Fibroblast of gingiva (primary cell): ENCODE measurements at regions not wholly inside any gene's neighbourhood (a gene's known extent, or its start where the extent isn't known, plus 50 kb on each side); places are given as distances from the start of the nearest gene placed in this dataset.
"Not testable (repeated sequence)": the region's sequence is repeated elsewhere in the genome, so short reads cannot be mapped to it uniquely, and the experiment has no call there.

Experiments
- DNase-seq: peaks from one replicate; pipeline ENCODE4 v3.0.0-alpha.2; 2011; ENCODE audit warnings: low read depth

DNA sequence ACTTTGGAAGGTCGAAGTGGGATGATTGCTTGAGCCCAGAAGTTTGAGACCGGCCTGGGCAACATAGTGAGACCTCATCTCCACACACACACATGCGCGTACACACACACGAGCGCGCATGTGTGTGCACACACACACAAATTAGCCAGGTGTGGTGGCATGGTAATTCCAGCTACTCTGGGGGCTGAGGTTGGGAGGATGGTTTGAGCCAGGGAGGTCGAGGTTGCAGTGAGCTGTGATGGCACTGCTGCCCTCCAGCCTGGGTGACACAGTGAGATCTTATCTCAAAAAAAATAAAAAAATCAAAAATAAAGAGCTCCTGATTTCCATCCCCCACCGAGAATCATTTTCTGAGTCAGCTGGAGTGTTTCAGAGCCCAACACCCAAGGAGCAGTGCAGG lies 261.5 kb upstream of the PLGLB2 start:
- DNase-seq, result not testable (repeated sequence)

GRCh38 chr2:87488021-87488420 lies 259.9 kb upstream of the PLGLB2 start:
- DNase-seq, result not testable (repeated sequence)

- DNase-seq, result not testable (repeated sequence)
These were observed 258.9 kb upstream of the PLGLB2 start for GRCh38 chr2:87488991-87489390.

DNA sequence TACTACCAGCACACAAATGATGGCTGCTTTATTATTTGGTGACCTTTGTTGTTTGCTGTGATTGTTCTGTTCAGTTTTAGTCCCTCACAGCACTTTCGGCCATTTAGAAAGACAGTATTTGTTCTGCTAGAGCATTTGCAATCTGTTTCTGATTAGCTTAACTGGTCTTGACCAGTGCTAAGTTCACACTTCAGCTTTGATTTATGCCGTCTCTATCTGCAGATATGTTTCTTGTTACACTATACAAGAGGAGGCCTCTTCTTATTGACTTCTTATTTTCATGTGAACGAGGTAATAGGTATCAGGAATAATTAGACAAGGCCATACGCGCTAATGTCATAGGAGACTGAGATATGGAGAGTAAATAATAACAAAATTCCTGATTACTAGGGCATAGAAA lies 253.0 kb upstream of the PLGLB2 start:
- not testable (repeated sequence) for DNase-seq

GRCh38 chr2:87495455-87495854 lies 252.4 kb upstream of the PLGLB2 start:
- DNase-seq, result not testable (repeated sequence)

- peak; percentile 72 for DNase-seq
These were observed 251.6 kb upstream of the PLGLB2 start for GRCh38 chr2:87496036-87497006.

DNA sequence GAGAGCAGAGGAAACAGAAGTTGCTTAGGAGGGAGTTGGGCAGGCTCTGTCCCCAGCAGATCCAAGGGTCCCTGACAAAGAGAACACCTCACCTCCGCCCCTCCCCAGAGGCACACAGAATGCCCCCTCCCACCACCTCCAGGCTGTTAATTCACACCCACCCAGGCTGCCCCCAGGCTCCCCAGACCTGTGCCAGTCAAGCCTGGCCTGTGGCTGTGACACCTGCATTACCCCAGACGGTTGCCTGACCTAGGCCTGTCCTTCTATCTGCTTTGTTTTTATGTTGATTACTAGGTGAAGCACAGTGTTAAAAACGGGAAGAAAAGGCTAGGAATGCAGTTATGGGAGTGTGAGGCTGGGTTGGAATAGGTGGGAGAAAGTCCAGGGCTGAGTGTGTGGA lies 250.8 kb upstream of the PLGLB2 start:
- DNase-seq, result not testable (repeated sequence)

DNA sequence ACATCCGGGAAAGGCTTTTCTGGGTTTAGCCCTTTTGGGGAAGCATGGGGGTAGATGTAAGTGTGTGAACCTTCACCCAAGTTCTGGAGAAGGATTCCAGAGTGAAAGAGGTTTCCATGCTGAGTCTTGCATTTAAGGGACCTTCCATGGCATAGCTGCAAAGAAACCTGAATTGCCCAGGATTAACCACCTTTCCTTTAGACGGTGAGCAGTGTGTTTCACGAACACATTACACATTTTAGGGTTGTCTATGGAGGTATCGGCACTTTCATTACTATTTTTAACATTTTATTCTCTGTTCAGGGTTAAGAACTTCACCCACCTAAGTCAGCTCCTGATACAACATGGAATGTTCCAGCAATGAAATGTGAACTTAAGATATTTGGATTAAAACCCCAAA lies 250.2 kb upstream of the PLGLB2 start:
- DNase-seq, result not testable (repeated sequence)

DNA sequence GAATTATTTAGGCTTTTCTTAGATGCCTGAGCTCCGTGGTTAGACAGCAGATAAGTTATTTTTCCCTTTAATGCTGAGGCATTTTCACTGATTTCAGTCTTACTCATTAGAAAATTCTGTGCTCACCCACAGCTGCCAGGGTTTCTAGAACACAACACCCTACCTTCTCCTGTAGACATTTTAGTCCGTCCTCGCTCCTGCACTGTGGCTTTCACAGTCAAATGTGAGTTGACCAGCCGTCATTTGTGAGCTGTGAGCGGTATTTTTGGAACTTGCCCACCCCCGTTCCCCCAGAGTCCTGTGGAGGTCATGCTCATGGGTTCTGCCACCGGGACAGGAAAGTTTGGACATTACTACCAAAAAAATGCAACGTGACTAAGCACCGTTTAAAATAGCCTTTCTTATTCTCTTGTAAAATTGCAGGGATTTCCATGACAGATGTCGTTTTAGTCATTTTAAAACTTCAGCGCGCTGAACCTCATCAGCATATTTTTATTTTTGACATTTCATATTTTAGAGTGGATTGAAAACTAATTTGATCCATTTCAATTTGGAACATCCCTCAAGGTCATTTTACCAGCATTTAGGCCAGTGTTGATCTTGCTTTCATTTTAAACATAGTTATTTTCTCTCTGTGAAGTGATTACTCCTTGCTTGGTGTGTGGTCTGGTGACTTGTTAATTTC lies 249.6 kb upstream of the PLGLB2 start:
- DNase-seq, result not testable (repeated sequence)

DNA sequence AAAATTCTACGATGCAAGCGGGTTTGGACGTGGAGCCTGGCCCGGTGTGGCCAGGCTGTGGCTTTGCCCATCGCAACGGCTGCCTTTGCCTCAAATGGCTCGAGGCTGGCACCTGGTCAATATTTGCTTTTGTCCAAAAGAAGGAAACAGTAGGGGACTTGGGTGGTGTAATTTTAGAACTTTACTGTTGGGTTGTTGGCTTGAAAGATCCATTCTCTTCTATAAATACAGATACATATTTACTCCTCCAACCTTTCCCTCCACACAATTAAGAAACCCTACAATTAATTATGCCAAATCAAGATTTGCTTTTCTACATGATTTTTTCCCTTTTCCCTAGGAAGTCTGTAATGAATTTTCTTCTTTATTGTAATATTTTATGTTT lies 249.0 kb upstream of the PLGLB2 start:
- DNase-seq, result not testable (repeated sequence)

- not testable (repeated sequence) for DNase-seq
These were observed 248.0 kb upstream of the PLGLB2 start for GRCh38 chr2:87499860-87500259.

DNA sequence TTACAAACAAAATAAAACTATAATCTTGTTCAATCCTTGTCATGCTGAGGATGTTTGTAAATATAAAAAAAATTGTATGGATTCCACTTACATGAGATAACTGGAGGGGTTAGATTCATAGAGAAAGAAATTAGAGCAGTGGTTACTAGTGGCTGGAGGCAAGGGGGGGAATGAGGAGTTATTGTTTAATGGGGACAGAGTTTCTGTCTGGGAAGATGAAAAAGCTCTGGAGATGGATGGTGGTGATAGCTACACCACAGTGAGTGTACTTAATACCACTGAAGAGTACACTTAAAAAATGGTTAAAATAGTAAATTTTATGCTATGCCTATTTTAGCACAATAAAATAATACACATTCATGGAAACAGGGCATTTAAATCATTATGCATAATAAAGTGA lies 247.5 kb upstream of the PLGLB2 start:
- DNase-seq, result not testable (repeated sequence)

DNA sequence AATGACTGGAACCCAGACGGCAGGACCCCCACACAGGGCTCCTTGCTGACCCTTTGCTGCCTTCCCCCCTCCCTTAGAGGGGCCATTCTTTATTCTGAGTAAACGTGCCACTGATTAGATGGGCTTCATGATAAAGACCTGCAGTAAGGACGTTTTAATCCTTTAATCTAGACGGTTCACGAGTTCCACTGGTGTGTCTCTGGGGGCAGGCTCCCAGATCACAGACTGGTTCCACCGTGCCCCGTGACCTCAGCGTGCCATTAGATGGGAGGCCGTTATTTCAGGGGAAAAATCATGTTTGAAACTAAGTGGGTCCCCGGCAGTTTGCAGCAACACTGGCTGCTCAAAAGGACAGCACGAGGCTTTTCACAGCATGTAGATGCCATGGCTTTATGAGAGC lies 246.9 kb upstream of the PLGLB2 start:
- DNase-seq, result not testable (repeated sequence)

- not testable (repeated sequence) for DNase-seq
These were observed 244.9 kb upstream of the PLGLB2 start for GRCh38 chr2:87502948-87503347.

- not testable (repeated sequence) for DNase-seq
These were observed 242.6 kb upstream of the PLGLB2 start for GRCh38 chr2:87505239-87505638.

DNA sequence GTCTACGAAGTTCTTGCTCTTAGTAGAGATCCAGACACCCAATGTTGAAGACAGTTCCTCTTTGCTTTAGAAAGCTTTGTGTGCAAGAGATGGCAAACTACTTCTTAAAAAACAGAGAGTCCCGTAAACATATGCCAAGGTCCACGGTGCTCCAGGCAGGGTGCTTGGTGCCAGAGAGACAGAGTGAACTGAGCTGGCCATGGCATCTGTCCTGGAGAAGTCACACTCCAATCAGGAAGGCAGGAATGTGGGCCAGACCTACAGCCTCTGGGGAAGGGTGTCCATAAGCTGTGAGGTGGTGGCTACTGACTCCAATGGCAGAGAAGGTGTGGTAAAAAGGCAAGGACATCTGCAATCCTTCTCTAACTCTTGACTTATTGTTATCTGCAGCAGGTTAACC lies 242.0 kb upstream of the PLGLB2 start:
- not testable (repeated sequence) for DNase-seq

DNA sequence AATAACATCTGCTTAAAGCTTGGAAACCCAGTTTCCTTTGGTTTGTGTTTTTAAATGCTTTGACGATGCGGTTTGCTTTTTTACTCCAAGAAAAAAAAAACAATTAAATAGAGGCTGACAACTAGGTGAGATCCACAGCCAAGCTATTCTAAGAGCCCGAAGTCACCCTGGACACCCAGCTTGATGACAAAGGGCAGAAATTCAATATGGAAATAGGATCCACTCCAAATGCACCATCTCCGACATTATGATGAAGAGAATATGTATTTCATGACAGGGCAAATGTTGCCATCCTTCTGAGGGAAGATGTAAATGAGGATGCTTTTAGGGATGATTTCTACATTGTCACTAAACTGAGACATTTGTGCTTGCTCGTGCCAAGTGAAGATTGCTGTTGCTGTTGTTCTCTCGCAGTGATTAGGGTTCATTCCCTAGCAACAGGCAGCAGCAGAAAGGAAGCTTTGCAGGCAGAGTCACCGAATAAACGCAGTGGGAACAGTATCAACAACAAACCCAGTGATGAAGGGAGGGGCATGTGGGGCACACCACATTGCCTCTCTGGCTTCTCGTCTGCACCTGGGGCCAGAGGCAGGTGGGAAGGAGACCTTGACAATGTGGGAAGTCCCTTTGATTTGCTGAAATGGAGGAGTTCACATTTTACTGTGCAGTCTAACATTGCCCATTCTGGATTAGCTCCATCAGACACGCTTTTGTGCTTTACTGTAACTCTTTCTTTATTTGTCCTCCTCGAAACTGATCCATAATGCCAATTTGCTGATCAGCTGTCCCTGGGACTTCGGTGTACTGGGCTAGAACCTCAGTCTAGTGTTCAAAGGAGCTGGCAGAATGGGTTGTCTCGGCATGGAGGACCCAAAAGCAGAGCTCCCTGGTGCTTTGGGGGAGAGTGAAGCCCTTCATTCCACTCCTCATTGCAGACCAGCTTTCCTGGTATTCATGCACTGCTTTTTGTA lies 240.2 kb upstream of the PLGLB2 start:
- not testable (repeated sequence) for DNase-seq

DNA sequence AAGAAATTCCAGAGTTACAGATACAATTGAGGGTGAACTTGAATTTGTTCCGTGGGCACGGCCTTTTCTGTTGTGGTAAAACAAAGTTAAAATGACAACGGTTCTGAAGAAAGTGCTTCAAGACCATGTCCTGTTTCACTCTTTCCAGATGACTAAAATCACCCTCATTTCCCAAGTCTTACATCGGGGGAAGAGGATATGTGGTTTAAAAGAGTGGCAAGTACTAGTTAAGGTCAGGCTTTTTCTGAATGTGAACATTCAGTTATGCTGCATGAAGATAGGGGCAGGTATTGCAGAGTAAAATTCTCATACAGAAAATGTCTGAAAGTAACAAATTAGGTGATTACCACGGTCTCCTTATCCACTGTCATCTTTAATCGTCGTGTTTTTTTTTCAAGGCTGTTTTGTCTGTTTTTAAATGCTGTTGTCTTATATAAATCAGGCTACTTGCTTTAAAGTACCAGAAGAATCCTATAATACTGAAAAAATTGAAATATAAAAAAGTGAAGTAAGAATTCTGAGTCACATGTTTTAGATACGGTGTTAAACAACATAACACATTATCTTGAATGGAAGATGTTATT lies 236.6 kb upstream of the PLGLB2 start:
- DNase-seq, result not testable (repeated sequence)

DNA sequence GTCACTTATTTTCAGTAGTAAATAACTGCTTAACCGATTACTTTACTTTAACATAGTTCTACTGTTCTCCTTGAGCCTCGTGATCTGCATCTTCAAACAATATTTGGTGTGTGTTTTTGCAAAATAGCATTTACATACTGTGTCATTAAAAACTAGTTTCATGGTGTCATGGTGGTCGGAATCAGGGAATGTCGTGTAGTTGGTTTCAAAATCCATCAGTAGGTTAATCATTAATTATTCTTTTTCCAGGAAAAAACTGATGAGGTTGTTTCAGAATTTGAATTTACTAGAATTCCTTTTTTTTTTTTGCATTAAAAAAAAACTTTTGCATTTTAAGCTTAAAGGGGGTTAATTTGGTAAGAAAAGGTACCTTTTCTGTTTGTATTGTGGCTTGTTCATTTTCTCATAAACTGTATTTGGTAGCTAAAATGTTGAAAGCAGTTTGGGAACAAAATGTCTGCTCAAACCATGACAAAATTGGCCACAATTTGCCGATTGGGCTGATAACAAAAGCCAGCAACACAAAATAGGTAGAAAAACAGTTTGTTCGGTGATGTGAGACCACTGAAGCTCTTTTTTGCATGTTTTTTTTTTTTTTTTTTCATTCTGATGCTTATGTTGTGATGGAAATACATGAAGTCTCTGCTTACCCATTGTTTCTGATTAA lies 234.9 kb upstream of the PLGLB2 start:
- DNase-seq, result not testable (repeated sequence)

GRCh38 chr2:87514034-87514433 lies 233.9 kb upstream of the PLGLB2 start:
- DNase-seq, result not testable (repeated sequence)

DNA sequence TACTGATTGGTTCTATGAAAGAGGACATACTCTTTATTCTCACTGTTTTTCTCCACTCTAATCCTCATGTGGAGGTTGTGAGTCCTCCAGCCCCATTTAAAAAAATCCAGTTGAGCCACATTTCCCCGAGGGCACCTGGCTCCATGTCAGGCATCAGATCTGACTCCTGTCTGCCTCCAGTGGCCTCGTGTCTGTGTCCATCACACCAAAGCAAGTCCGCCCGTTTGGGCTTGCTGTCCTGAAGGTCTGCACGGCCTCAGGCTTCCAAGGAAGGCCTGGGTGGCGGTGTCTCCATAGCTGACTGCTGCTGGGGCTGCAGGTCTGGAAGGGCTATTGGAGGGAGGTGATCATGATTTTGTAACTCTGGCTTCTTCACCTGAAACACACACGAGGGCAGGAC lies 233.4 kb upstream of the PLGLB2 start:
- DNase-seq, result not testable (repeated sequence)
